Prostate gland (tissue), 2 donors: ENCODE measurements at regions not wholly inside any gene's neighbourhood (a gene's known extent, or its start where the extent isn't known, plus 50 kb on each side); places are given as distances from the start of the nearest gene placed in this dataset.

Experiments used
- DNase-seq: peaks from one replicate; pipeline ENCODE4 v3.0.0-alpha.2; 2019; ENCODE audit warnings: low spot score
- H3K27ac ChIP-seq, 2 donors: fragments of 200-600 bp; sonication (generic); 2 replicates each; pipeline ENCODE4 v1.5.1; 2017 to 2019
- H3K27me3 ChIP-seq: fragments of 200-600 bp; sonication (generic); replicated peaks from 2 replicates; pipeline ENCODE4 v1.5.1; 2019; ENCODE audit not compliant: insufficient read depth
- H3K36me3 ChIP-seq, 2 donors: fragments of 200-600 bp; sonication (generic); 1 replicate in 1 of 2; 2 replicates in 1 of 2; pipeline versions ENCODE4 v1.5.1 to v1.8.1; 2017 to 2019
- H3K4me1 ChIP-seq: fragments of 200-600 bp; sonication (generic); replicated peaks from 2 replicates; pipeline ENCODE4 v1.5.1; 2019
- H3K4me3 ChIP-seq, 2 donors: fragments of 200-600 bp; sonication (generic); 2 replicates each; pipeline ENCODE4 v1.5.1; 2017 to 2019
- H3K9me3 ChIP-seq: fragments of 200-600 bp; sonication (generic); 2 replicates; pipeline ENCODE4 v1.5.1; 2017
- POLR2A ChIP-seq: fragments of 450-650 bp; IDR thresholded peaks from one replicate; pipeline ENCODE4 v1.6.1; 2016; ENCODE audit warnings: antibody characterized with exemption, mild to moderate bottlenecking
- POLR2AphosphoS5 ChIP-seq: sonication (generic); formaldehyde crosslinking; IDR thresholded peaks from one replicate; pipeline ENCODE4 v1.6.1; 2017; ENCODE audit warnings: antibody characterized with exemption
- WGBS: methylation state at CpG from one replicate; pipeline ENCODE4 v1.1.5; 2018; 5-methylcytosine and 5-hydroxymethylcytosine counted together
- intact Hi-C: fragments of 100-400 bp; cut with DNase I; formaldehyde crosslinking; loops from one replicate; pipeline ENCODE4 v1.14.2; 2022
- TF ChIP-seq, protein P1 (sequence below), 4 experiments: fragments of 200-600 bp in 2 of 4; fragments of 450-650 bp in 2 of 4; sonication (generic) in 2 of 4; IDR thresholded peaks; 1 replicate in 3 of 4; 2 replicates in 1 of 4; pipeline ENCODE4 v1.5.1; 2016 to 2019; ENCODE audit warnings: antibody characterized with exemption in 4 of 4, mild to moderate bottlenecking in 2 of 4, moderate library complexity in 2 of 4

DNA sequence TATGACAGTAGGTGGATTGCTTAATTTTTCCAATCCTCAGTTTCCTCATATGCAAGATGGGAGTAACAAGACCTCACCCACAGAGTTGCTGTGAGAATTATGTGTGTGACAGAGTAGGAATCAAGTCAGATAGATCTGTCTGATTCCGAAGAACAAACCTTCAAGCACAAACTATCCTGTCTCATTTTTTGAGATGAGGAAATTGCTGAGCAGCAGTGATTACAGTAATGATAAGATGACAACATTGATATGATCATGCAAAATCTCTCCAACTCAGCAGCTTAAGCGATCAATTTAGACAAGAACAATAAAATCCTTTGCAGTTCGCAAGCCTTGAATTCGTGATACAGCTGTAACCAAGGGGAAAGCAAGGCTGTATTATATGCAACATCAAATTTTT lies 474.1 kb downstream of the OMA1 start:
- H3K4me1 ChIP-seq = no peaks in the 10 kb centered on the region
- H3K4me3 ChIP-seq = no peak overlapping the region
- intact Hi-C loops = no loop called here
- no peak overlapping the region for H3K27ac ChIP-seq
- no peaks in the 10 kb centered on the region for H3K9me3 ChIP-seq
- TF ChIP-seq, protein P1, sequence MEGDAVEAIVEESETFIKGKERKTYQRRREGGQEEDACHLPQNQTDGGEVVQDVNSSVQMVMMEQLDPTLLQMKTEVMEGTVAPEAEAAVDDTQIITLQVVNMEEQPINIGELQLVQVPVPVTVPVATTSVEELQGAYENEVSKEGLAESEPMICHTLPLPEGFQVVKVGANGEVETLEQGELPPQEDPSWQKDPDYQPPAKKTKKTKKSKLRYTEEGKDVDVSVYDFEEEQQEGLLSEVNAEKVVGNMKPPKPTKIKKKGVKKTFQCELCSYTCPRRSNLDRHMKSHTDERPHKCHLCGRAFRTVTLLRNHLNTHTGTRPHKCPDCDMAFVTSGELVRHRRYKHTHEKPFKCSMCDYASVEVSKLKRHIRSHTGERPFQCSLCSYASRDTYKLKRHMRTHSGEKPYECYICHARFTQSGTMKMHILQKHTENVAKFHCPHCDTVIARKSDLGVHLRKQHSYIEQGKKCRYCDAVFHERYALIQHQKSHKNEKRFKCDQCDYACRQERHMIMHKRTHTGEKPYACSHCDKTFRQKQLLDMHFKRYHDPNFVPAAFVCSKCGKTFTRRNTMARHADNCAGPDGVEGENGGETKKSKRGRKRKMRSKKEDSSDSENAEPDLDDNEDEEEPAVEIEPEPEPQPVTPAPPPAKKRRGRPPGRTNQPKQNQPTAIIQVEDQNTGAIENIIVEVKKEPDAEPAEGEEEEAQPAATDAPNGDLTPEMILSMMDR (IDR thresholded peaks at IDR 0.05) = no peak
- TF ChIP-seq POLR2AphosphoS5 (no peak), POLR2A (no peak)
- WGBS = 81% methylated on average over 4 of the region's 4 CpGs
- H3K36me3 ChIP-seq = no peaks in the 10 kb centered on the region
- DNase-seq = no peak
- H3K27me3 ChIP-seq = no peaks in the 10 kb centered on the region

DNA sequence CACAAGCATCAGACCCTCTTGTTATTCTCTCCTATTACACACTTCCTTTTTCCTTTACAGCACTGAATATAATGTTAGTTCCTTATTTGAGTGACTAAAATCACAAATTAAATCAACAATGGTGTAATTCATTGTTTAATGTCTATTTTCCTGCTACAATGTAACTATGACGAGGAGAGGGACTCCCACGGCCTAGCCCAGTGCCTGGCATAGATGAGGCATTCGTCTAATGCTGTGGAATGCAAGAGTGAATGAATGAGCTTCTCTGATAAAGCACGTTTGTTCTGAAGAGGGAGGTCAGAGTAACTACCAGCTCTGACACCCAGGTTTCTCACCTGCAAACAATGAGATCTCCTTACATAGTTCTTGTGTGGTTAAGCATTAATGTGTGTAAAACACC lies 479.4 kb downstream of the OMA1 start:
- no peaks in the 10 kb centered on the region for H3K36me3 ChIP-seq
- no peak for TF ChIP-seq POLR2A
- DNase-seq = no peak
- no peaks in the 10 kb centered on the region for H3K27me3 ChIP-seq
- 77% methylated on average over 4 of the region's 4 CpGs for WGBS
- intact Hi-C loops = no loop called here
- H3K4me3 ChIP-seq = no peak overlapping the region
- H3K9me3 ChIP-seq = no peaks in the 10 kb centered on the region
- H3K27ac ChIP-seq = no peak overlapping the region
- no peaks in the 10 kb centered on the region for H3K4me1 ChIP-seq

DNA sequence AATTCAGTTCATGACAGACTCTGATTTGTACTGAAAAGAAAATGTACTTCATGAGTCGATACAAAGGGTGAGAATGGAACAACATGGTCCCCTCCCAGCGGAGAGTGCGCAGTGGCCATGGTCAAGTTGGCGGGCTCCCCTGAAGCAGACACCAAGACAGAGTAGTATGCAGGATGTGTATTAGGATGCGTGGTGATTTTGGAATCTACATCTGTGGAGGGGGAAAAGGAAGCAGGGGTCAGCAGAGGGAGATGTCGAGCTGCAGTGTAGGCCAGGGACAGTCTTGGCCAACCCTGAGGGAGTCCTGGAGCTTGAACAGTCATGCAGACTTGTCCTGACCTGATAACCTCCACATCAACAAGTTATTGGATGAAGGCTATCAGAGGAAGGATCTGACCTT lies 481.0 kb downstream of the OMA1 start:
- H3K36me3 ChIP-seq = no peaks in the 10 kb centered on the region
- no peak for DNase-seq
- intact Hi-C loops = no loop called here
- no peak overlapping the region for H3K4me3 ChIP-seq
- TF ChIP-seq POLR2A (no peak), POLR2AphosphoS5 (no peak)
- TF ChIP-seq, protein P1 (IDR thresholded peaks at IDR 0.05) = no peak
- WGBS = 89% methylated on average over 6 of the region's 6 CpGs
- H3K9me3 ChIP-seq = no peaks in the 10 kb centered on the region
- no peak overlapping the region for H3K27ac ChIP-seq
- no peaks in the 10 kb centered on the region for H3K27me3 ChIP-seq
- no peaks in the 10 kb centered on the region for H3K4me1 ChIP-seq

DNA sequence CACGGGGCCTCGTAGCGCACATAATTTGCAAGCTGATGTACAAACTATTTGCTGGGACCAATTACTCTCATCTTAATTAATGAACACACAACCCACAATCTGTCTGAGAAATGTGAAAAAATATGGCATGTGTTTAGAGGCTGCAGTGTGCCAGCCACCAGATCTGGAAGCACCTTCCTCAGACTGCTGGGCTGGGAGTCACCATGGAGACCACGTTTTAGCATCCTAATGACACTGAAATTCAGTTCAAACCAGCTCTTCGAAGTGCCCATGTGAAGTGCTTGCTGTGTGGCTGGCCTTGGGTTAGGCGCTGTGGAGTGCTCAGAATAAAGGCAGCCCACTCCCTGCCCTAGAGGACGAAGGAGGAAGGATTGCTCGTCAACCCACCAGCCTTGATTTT lies 482.4 kb downstream of the OMA1 start:
- H3K27ac ChIP-seq = no peak overlapping the region
- no peaks in the 10 kb centered on the region for H3K4me1 ChIP-seq
- no peak overlapping the region for H3K4me3 ChIP-seq
- no peaks in the 10 kb centered on the region for H3K27me3 ChIP-seq
- no peak for DNase-seq
- H3K9me3 ChIP-seq = no peaks in the 10 kb centered on the region
- TF ChIP-seq POLR2AphosphoS5 (no peak), POLR2A (no peak)
- TF ChIP-seq, protein P1 (IDR thresholded peaks at IDR 0.05) = no peak
- WGBS = 81% methylated on average over 8 of the region's 8 CpGs
- no peaks in the 10 kb centered on the region for H3K36me3 ChIP-seq
- intact Hi-C loops = no loop called here

DNA sequence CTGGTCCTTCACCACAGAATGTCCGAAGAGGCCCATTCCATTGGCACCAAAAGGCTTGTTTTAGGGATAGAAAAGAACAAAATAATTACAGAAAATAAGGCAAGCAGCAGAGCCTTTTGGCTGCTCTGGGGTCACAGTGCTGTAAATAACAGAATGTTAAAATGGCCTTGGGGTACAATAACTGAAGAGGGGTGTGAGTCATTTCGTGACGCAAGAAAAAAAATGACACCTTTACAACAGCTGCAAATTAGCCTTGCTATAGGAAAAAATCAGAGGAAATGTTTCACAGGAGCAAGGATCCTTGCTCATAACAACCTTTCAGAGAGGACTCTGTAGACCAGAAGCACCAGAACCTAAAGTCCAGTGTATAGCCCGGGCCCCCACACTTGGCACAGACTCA lies 483.4 kb downstream of the OMA1 start:
- Histone ChIP-seq H3K4me1 (no peaks in the 10 kb centered on the region), H3K27ac (no peak overlapping the region), H3K36me3 (no peaks in the 10 kb centered on the region), H3K4me3 (no peak overlapping the region), H3K9me3 (no peaks in the 10 kb centered on the region), H3K27me3 (no peaks in the 10 kb centered on the region)
- DNase-seq = no peak
- intact Hi-C loops = no loop called here
- WGBS = 95% methylated on average over 4 of the region's 4 CpGs
- TF ChIP-seq, protein P1 (IDR thresholded peaks at IDR 0.05) = no peak
- no peak for TF ChIP-seq POLR2AphosphoS5
- TF ChIP-seq POLR2A = no peak
